Stomach (tissue), 4 donors: ENCODE measurements at regions not wholly inside any gene's neighbourhood (a gene's known extent, or its start where the extent isn't known, plus 50 kb on each side); places are given as distances from the start of the nearest gene placed in this dataset.

Experiments used
- POLR2AphosphoS5 ChIP-seq, 3 donors: sonication (generic); formaldehyde crosslinking; IDR thresholded peaks; one replicate each; pipeline ENCODE4 v1.6.1; 2016; ENCODE audit warnings: antibody characterized with exemption in 3 of 3
- TF ChIP-seq, protein P1 (sequence below), 7 experiments: fragments of 450-650 bp in 4 of 7; fragments of 200-600 bp in 3 of 7; sonication (generic) in 3 of 7; IDR thresholded peaks; one replicate each; pipeline ENCODE4 v1.5.1; 2016 to 2019; ENCODE audit warnings: antibody characterized with exemption in 7 of 7, control low read depth in 2 of 7, mild to moderate bottlenecking in 1 of 7

GRCh38 chr9:77127071-77127470 lies 50.3 kb upstream of the VPS13A start:
- TF ChIP-seq POLR2AphosphoS5 (IDR thresholded peaks at IDR 0.05), result no peak
- TF ChIP-seq, protein P1, sequence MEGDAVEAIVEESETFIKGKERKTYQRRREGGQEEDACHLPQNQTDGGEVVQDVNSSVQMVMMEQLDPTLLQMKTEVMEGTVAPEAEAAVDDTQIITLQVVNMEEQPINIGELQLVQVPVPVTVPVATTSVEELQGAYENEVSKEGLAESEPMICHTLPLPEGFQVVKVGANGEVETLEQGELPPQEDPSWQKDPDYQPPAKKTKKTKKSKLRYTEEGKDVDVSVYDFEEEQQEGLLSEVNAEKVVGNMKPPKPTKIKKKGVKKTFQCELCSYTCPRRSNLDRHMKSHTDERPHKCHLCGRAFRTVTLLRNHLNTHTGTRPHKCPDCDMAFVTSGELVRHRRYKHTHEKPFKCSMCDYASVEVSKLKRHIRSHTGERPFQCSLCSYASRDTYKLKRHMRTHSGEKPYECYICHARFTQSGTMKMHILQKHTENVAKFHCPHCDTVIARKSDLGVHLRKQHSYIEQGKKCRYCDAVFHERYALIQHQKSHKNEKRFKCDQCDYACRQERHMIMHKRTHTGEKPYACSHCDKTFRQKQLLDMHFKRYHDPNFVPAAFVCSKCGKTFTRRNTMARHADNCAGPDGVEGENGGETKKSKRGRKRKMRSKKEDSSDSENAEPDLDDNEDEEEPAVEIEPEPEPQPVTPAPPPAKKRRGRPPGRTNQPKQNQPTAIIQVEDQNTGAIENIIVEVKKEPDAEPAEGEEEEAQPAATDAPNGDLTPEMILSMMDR (IDR thresholded peaks at IDR 0.05), result no peak
